ENCODE measurements at regions not wholly inside any gene's neighbourhood (a gene's known extent, or its start where the extent isn't known, plus 50 kb on each side); places are given as distances from the start of the nearest gene placed in this dataset.
"Not testable (repeated sequence)": the region's sequence is repeated elsewhere in the genome, so short reads cannot be mapped to it uniquely, and the experiment has no call there.

DNA sequence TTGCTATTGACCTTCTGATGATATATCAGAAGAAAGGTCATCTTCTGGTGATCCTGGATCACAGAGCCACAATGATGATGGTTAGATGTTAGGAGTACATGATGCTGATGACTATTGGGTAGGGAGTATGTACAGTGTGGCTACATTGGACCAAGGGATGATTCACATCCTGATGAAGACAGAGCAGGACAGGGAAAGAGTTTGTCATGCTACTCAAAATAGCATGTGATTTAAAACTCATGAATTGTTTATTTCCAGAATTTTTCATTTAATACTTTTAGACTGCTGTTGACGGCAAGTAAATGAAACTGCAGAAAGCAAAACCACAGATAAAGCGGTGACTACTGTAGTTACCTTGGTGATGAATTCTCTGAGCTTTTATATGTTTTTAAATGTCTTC lies 397.3 kb downstream of the PPP1R3A start:
- H3K9ac ChIP-seq (ENCODE audit: low read depth in 2 of 2, low read length in 2 of 2) = no peak overlapping the region
- H3K4me1 ChIP-seq = no peaks in the 10 kb centered on the region
- intact Hi-C loops (cut with DNase I) = no loop called here
- H3K4me3 ChIP-seq = no peak overlapping the region
- no peaks in the 10 kb centered on the region for H3K36me3 ChIP-seq
- H3K27ac ChIP-seq = no peak overlapping the region
- no peaks in the 10 kb centered on the region for H3K27me3 ChIP-seq
- DNase-seq = no peak
- H3K9me3 ChIP-seq = no peaks in the 10 kb centered on the region
- TF ChIP-seq, protein P1, sequence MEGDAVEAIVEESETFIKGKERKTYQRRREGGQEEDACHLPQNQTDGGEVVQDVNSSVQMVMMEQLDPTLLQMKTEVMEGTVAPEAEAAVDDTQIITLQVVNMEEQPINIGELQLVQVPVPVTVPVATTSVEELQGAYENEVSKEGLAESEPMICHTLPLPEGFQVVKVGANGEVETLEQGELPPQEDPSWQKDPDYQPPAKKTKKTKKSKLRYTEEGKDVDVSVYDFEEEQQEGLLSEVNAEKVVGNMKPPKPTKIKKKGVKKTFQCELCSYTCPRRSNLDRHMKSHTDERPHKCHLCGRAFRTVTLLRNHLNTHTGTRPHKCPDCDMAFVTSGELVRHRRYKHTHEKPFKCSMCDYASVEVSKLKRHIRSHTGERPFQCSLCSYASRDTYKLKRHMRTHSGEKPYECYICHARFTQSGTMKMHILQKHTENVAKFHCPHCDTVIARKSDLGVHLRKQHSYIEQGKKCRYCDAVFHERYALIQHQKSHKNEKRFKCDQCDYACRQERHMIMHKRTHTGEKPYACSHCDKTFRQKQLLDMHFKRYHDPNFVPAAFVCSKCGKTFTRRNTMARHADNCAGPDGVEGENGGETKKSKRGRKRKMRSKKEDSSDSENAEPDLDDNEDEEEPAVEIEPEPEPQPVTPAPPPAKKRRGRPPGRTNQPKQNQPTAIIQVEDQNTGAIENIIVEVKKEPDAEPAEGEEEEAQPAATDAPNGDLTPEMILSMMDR (IDR thresholded peaks at IDR 0.05) = no peak

DNA sequence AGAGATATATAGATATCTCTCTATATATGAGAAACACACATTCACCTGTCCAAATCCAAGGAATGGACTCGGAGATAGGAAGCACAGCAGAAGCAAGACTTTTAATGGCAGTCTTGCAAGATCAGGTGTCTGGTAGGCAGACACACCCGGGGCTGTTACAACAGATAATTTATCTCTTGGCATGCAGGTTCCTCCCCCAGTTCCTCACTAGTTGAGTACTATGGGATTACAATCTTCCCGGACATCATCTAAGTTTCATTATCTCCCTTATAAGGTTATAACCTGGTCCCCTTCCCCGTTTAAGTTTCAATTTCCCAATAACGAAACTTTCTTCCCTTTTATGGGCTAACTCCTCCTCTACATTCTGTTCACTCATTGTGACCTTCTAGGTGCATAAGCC lies 399.3 kb downstream of the PPP1R3A start:
- TF ChIP-seq, protein P1 (IDR thresholded peaks at IDR 0.05) = no peak
- DNase-seq = no peak
- Histone ChIP-seq H3K36me3 (no peaks in the 10 kb centered on the region), H3K9me3 (no peaks in the 10 kb centered on the region), H3K27me3 (no peaks in the 10 kb centered on the region), H3K27ac (no peak overlapping the region), H3K4me1 (no peaks in the 10 kb centered on the region), H3K4me3 (no peak overlapping the region), H3K9ac (ENCODE audit: low read depth in 2 of 2, low read length in 2 of 2) (no peak overlapping the region)
- intact Hi-C loops (cut with DNase I) = no loop called here

DNA sequence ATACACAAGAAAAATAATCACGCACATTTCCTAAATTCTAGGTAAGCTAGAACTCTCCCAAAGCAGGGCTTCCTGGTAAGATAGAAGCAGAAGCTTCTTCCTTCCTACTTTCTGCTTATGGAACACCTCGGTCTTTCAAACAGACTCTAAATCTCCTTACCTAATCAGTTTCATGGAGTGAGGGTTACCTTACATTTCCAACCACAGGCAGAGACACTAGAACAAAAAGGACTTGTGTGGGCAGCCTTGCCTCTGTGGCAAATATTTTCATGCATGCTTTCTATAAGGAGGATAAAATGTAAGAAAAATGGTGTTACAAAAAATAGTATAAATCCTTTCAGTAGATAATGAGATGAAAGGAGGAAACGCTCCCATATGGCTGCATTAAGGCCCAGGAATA lies 386.3 kb upstream of the SMIM30 start:
- intact Hi-C loops (cut with DNase I) = no loop called here
- no peaks in the 10 kb centered on the region for H3K4me1 ChIP-seq
- no peak overlapping the region for H3K9ac ChIP-seq (ENCODE audit: low read depth in 2 of 2, low read length in 2 of 2)
- no peak for DNase-seq
- no peaks in the 10 kb centered on the region for H3K36me3 ChIP-seq
- no peak overlapping the region for H3K4me3 ChIP-seq
- H3K27me3 ChIP-seq = no peaks in the 10 kb centered on the region
- H3K9me3 ChIP-seq = no peaks in the 10 kb centered on the region
- TF ChIP-seq, protein P1 (IDR thresholded peaks at IDR 0.05) = no peak
- H3K27ac ChIP-seq = no peak overlapping the region

DNA sequence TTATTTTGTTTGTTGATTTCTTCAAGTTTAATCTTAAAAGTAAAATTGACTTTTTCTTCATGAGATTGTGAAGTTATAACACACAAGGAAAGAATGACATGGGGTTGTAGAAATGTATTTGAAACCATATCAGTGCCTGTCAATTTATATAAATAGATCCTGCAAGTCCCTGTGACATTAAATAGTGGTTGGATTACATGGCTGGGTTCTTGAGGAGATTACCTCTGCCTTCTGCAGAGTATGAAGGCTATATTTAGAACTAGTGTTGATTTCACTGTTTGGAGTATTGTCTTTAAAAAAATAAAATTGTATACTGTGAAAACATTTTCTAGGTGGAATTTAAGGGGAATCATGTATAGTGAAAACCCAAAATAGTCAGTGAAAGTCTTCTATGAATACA lies 385.8 kb upstream of the SMIM30 start:
- H3K4me1 ChIP-seq = no peaks in the 10 kb centered on the region
- no peak for DNase-seq
- H3K4me3 ChIP-seq = no peak overlapping the region
- H3K9ac ChIP-seq (ENCODE audit: low read depth in 2 of 2, low read length in 2 of 2) = no peak overlapping the region
- H3K36me3 ChIP-seq = no peaks in the 10 kb centered on the region
- H3K27me3 ChIP-seq = no peaks in the 10 kb centered on the region
- H3K27ac ChIP-seq = no peak overlapping the region
- TF ChIP-seq, protein P1 (IDR thresholded peaks at IDR 0.05) = no peak
- no peaks in the 10 kb centered on the region for H3K9me3 ChIP-seq
- intact Hi-C loops (cut with DNase I) = no loop called here

DNA sequence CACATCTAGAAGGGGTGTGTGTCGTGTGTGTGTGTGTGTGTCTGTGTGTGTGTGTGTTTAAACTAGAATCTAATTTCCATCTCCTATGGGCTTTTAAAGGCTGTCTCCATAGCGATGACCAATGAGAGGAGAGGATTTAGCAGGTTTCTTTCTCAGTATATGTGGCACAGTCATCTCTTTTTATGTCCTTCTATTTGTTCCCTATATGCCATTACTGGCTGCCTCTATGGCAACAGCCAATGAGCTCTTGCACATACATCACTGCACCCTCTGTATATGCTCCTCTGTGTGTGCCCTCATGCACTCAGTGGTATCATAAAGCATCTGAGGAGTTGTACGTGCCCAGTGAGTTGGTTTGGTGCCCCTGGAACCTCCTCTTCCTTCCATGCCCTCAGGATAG lies 378.2 kb upstream of the SMIM30 start:
- H3K4me3 ChIP-seq; H3K27me3 ChIP-seq; H3K4me1 ChIP-seq; intact Hi-C loops (cut with DNase I); H3K9me3 ChIP-seq; H3K27ac ChIP-seq; H3K36me3 ChIP-seq; H3K9ac ChIP-seq (ENCODE audit: low read depth in 2 of 2, low read length in 2 of 2); DNase-seq: not testable (repeated sequence)

DNA sequence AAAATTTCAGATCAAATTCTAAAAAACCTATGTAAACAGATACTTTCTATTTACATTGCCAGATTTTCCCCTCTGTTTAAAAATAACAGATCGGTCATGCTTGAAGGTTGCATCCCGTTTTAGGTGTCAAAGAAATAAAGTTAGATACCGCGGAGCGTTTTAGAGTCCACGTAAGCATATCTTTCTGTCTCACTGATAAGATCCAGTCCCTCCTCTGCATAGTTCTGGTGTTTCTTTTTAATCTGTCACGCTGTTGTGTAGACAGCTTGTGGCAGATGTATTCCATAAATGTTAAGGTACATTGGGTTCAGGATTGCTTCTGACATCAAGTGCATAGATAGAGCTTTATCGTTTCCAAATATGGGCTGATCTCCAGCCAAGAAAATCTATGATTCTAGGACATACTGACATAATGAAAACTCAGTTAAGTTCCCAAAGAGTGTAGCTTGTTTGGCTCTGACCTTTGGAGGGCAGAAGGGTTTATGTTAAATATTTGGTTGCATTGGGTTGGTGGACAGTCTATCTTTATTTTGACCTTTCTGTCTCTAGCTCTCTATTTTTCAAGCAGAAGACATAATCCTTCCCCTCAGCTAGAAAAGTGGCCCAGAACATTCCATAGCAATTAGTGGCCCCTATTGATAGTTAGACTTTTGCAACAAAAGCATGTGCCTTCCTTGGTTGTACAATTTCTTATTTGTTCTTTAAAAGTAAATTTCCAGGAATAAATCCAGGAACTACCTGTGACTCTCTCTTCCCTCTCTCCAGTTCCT lies 376.6 kb upstream of the SMIM30 start:
- H3K4me1 ChIP-seq; H3K27me3 ChIP-seq; H3K4me3 ChIP-seq; H3K9me3 ChIP-seq; intact Hi-C loops (cut with DNase I); H3K27ac ChIP-seq; H3K36me3 ChIP-seq; DNase-seq; H3K9ac ChIP-seq (ENCODE audit: low read depth in 2 of 2, low read length in 2 of 2): not testable (repeated sequence)
